SK-N-MC (cell line): ENCODE measurements at regions not wholly inside any gene's neighbourhood (a gene's known extent, or its start where the extent isn't known, plus 50 kb on each side); places are given as distances from the start of the nearest gene placed in this dataset.
"Not testable (repeated sequence)": the region's sequence is repeated elsewhere in the genome, so short reads cannot be mapped to it uniquely, and the experiment has no call there.

Source experiments
- EZH2 ChIP-seq: fragments of 200-600 bp; sonication (generic); IDR thresholded peaks from one replicate; pipeline ENCODE4 v1.6.1; 2017; ENCODE audit warnings: antibody characterized with exemption
- FOXP2 ChIP-seq: optimal IDR thresholded peaks from 2 replicates; pipeline ENCODE3; 2011; ENCODE audit warnings: mild to moderate bottlenecking, moderate library complexity; ENCODE audit not compliant: insufficient read depth; ENCODE audit errors: extremely low read length, control extremely low read depth
- POLR2AphosphoS5 ChIP-seq: IDR thresholded peaks from 2 replicates; pipeline ENCODE4 v1.6.1; 2012; ENCODE audit warnings: mild to moderate bottlenecking, low read depth, low read length, borderline replicate concordance

DNA sequence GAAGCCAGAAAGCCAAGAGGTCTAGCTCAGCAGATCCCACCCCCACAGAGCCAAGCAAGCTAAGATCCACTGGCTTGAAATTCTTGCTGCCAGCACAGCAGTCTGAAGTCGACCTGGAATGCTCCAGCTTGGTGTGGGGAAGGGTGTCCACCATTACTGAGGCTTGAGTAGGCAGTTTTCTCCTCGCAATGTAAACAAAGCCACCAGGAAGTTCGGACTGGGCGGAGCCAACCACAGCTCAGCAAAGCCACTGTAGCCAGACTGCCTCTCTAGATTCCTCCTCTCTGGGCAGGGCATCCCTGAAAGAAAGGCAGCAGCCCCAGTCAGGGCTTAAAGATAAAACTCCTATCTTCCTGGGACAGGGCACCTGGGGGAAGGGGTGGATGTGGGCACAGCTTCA, 495.0 kb upstream of the GYPC start:
- TF ChIP-seq EZH2, POLR2AphosphoS5, FOXP2: not testable (repeated sequence)
